ENCODE measurements at regions not wholly inside any gene's neighbourhood (a gene's known extent, or its start where the extent isn't known, plus 50 kb on each side); places are given as distances from the start of the nearest gene placed in this dataset.

- TF ChIP-seq CTCF (IDR thresholded peaks at IDR 0.05; ENCODE audit: low read length) (no peak), EZH2 (optimal IDR thresholded peaks at IDR 0.05; ENCODE audit: low read depth, low read length) (no peak)
These were observed 348.8 kb upstream of the SLITRK5 start for GRCh38 chr13:87322386-87322785.

Data from MM.1S (cell line).